HG02840 (cell line): ENCODE measurements at regions not wholly inside any gene's neighbourhood (a gene's known extent, or its start where the extent isn't known, plus 50 kb on each side); places are given as distances from the start of the nearest gene placed in this dataset.
"Not testable (repeated sequence)": the region's sequence is repeated elsewhere in the genome, so short reads cannot be mapped to it uniquely, and the experiment has no call there.

Experiments used
- ATAC-seq: cut with Tn5 transposase; IDR thresholded peaks from one replicate; pipeline ENCODE4 v1.9.1; 2021; ENCODE audit warnings: mild to moderate bottlenecking, moderate library complexity, moderate number of reproducible peaks; ENCODE audit not compliant: unreplicated experiment, low FRiP score

GRCh38 chr3:26106228-26106627, 316.3 kb downstream of the OXSM start:
- no peak for ATAC-seq

- ATAC-seq, result no peak
Measured at GRCh38 chr3:26108846-26109489, 319.1 kb downstream of the OXSM start.

GRCh38 chr3:26114851-26115250, 325.0 kb downstream of the OXSM start:
- ATAC-seq, result no peak

- ATAC-seq, result no peak
Measured at GRCh38 chr3:26118165-26118564, 328.3 kb downstream of the OXSM start.

GRCh38 chr3:26132942-26133341, 343.1 kb downstream of the OXSM start:
- no peak for ATAC-seq

GRCh38 chr3:26141296-26141695, 351.4 kb downstream of the OXSM start:
- no peak for ATAC-seq

- no peak for ATAC-seq
Measured at GRCh38 chr3:26145769-26146168, 355.9 kb downstream of the OXSM start.

- ATAC-seq, result not testable (repeated sequence)
Measured at GRCh38 chr3:26157428-26157827, 367.5 kb downstream of the OXSM start.

- ATAC-seq, result no peak
Measured at GRCh38 chr3:26171006-26171405, 381.1 kb downstream of the OXSM start.

GRCh38 chr3:26191556-26191955, 401.7 kb downstream of the OXSM start:
- ATAC-seq, result no peak

- ATAC-seq, result no peak
Measured at GRCh38 chr3:26193558-26193957, 403.7 kb downstream of the OXSM start.

GRCh38 chr3:26196781-26197180, 406.9 kb downstream of the OXSM start:
- ATAC-seq, result no peak

GRCh38 chr3:26198609-26199008, 408.7 kb downstream of the OXSM start:
- no peak for ATAC-seq

- ATAC-seq, result no peak
Measured at GRCh38 chr3:26202169-26202568, 412.3 kb downstream of the OXSM start.

- no peak for ATAC-seq
Measured at GRCh38 chr3:26205475-26205874, 415.6 kb downstream of the OXSM start.

- no peak for ATAC-seq
Measured at GRCh38 chr3:26208201-26208600, 414.4 kb upstream of the LRRC3B start.

GRCh38 chr3:26229801-26230200, 392.8 kb upstream of the LRRC3B start:
- ATAC-seq, result no peak

- ATAC-seq, result no peak
Measured at GRCh38 chr3:26233374-26233773, 389.2 kb upstream of the LRRC3B start.

- no peak for ATAC-seq
Measured at GRCh38 chr3:26236531-26236930, 386.0 kb upstream of the LRRC3B start.

- no peak for ATAC-seq
Measured at GRCh38 chr3:26237036-26237682, 385.4 kb upstream of the LRRC3B start.

GRCh38 chr3:26244586-26244985, 378.0 kb upstream of the LRRC3B start:
- ATAC-seq, result not testable (repeated sequence)

- no peak for ATAC-seq
Measured at GRCh38 chr3:26245236-26245635, 377.3 kb upstream of the LRRC3B start.
